ENCODE measurements at regions not wholly inside any gene's neighbourhood (a gene's known extent, or its start where the extent isn't known, plus 50 kb on each side); places are given as distances from the start of the nearest gene placed in this dataset.
"Not testable (repeated sequence)": the region's sequence is repeated elsewhere in the genome, so short reads cannot be mapped to it uniquely, and the experiment has no call there.

DNA sequence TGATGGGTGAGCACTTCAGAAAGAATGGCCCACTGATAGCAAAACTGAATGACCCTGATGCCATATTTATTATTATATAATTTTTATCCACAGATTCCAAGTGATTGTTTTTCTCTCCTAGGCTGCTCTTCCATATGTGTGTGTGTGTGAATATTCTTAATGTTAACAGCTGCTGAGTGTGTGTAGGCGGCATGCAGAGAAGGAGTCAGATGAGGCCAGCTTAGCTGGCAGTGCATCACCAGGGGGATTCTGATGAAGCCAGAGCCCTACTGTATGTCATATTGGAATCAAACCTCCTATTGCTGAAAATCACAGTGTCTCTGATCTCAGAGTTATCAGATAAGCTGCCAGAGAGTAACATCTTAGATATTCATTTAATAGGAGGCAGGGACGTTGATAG, 177.1 kb downstream of the DMAC1 start:
- DNase-seq (ENCODE audit: low read depth) = no peak

DNA sequence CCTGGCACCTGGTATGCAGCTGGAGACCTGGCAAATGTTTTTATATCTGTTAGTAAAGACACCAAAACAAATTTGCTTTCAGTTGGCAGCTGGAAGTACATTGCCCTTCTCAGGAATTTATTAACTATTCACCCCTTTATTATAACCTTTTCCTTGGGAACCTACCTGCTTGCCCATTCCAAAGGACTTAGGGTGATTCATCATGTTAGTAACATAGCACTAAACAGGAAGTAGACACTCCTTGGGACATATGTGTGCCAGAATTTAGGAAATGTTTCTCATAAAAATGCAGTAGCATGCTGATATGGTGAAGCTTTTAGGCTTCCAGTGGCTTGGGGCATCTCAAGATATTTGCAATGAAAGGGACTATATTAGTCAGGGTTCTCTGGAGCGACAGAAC, 184.2 kb downstream of the DMAC1 start:
- no peak for DNase-seq (ENCODE audit: low read depth)

DNA sequence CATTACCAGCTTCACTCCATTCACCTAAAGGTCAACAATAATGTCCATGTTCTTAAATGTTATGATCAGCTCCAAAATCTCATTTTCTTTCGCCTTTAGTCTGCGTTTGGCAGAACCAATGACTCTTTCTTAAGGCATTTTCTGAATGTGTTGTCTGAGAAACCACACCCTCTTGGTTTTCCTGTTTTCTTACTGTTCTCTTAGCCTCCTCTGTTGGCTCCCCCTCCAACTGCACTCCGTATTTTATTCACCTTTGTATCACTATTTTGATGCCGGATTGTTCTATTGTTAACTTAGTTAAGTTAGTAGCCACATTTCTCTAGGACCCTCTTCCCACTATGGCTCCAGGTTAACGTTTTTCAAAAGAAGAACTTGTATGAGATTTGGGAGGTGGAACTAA, 185.6 kb downstream of the DMAC1 start:
- DNase-seq (ENCODE audit: low read depth) = no peak

DNA sequence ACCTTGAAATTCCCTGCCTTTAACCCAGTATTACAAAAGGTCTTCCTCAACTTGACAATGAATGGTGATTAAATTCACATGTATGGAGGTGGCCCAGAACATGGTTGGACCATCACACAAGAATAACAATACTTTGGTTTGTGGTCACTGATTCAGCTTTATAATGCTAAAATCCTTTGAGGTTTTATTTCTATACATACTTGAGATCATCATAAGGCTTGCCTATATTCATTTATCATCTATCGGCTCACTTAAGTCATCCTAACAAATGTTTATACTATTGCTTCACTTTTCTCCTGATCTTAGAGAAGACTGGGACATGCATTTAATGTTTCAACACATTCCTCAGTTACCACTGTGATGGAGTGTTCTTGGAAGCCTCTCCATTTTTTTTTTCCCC, 191.3 kb downstream of the DMAC1 start:
- DNase-seq (ENCODE audit: low read depth) = no peak

DNA sequence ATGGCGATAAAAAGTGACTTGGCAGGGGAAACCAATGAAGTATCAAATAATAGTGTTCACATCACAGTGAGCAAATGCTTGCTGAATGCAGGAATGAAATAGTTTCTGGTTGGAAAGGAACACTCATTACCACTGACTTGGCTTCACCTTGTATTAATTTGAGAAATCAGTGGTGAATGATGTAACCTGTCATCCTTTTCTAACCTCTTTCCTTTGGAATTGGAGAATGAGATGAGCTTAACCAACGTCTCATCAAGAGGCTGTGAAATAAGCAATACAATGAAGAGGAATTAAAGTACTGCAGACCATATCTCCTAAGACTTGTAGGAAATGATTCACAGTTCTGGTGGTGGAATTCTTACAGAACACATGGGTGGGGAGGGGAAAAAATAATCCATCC, 192.2 kb downstream of the DMAC1 start:
- no peak for DNase-seq (ENCODE audit: low read depth)

DNA sequence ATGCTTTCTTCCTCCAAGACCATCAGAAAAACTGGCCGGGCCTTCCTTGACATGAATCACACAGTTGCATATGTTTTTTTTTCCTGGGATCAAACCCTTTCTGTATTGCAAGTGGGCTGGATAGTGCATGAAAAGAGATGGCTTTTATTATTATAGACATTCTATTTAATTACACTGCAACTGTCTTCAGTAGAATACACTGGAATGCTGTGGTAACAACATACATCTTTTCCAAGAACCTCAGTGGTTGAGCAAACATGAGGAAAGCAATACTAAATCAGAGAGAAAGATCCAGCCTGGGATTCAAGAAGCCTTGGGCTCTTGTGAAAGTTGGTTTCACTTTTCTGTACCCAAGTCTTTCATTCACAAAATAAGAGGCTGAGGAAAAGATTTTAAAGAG, 193.0 kb downstream of the DMAC1 start:
- no peak for DNase-seq (ENCODE audit: low read depth)

DNA sequence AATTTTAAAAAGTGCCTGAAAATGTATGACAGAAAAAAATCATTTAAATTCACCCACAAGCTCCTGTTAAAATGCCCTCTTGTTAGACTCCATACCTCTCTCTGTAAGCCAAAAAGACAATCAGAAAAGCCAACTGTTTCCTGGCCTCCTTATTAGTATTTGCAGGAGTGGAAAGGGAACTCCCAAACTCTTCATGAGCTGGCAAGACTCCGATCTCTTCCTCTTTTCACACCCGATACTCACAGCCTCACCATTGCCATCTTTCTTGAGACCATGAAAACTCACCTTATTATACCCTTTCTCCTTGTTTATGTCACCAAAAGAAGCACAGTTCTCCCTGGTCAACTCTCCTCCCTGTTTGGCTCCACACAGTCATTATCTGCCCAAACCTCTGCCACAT, 197.8 kb downstream of the DMAC1 start:
- DNase-seq (ENCODE audit: low read depth) = no peak

DNA sequence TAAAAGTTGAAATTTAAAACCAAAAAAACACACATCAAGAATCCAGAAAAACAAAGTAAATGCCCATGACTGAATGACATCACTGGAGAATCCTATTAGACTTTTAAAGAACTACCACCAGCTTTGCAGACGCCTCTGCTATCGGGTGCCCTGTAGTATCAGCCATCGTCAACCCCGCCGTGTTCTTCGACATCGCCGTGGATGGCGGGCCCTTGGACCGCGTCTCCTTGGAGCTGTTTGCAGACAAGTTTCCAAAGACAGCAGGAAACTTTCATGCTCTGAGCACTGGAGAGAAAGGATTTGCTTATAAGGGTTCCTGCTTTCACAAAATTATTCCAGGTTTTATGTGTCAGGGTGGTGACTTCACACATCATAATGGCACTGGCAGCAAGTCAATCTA, 201.9 kb downstream of the DMAC1 start:
- no peak for DNase-seq (ENCODE audit: low read depth)

DNA sequence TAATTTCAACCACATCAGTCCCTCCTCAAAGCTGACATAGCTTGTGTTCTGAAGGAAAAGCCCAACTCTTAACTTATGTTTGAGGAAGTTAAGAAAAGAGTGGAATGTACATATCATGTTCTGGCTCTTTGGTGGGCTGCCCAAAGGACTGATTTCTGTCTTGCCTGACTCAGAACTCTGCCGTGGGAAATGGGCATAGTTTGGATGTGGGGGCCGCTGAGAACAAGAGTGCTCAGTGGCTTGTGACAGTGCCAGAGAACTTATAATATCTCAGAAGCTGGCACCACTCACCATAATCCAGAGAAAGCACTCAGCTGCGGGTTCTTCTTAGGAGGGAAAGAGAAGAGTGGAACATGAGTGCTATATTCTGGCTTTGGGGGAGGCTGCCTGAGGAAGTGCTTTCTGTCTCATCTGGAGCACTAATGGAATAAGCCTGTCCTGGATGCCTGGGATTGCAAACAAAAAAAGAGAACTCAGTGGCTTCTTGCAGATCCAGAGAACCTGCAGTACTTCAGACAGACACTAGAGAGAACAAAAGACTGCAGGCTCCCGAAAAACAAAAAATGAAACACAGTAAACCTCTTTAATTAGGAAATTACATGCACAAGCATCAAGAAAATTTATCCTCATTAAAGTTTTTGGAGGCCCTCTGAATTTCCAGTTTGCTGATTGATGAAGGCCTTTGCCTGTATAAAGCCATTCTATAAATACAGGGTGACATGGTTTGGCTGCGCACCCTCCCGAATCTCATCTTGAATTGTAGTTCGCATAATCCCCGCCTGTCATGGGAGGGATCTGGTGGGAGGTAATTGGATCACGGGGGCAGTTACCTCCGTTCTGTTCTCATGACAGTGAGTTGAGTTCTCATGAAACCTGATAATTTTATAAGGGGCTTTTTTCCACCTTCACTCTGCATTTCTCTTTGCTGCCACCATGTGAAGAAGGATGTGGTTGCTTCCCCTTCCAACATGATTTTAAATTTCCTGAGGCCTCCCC, 207.0 kb downstream of the DMAC1 start:
- DNase-seq (ENCODE audit: low read depth) = no peak

DNA sequence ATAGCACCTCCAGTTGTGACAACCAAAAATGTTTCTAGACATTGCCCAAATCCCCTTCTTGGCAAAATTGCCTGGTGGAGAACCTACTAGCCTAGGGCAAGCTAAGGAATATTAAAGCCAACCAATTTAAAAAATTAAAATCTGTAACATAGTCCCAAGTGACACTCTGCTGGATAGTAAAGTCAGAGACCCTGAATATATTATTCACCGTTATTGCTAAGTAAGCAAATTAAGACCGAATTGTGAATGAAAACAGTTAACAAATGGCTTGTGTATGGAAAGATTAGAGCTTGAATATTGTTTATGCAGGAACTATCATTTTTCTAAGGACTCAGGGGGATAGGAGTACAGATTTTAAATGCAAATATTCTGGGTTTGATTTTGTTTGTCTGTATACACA, 208.1 kb downstream of the DMAC1 start:
- no peak for DNase-seq (ENCODE audit: low read depth)

DNA sequence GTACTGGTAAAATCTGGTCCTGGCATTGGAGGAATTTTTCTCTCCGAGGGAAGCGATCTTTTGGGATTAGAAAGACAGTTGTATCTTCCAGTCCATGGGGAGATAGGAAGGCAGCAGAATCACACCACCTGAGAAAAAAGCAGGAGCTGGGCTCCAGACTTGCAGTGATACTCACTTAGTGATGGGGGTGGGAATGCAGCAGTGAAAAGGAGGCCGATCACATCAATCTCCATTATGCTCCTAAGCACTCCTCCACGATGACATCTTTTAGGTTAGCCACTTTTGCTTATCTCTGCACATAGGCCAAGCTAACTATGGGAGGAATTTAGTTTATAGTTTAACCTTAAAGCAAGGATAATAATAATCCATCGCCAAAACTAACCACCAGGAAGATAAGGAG, 219.0 kb downstream of the DMAC1 start:
- no peak for DNase-seq (ENCODE audit: low read depth)

DNA sequence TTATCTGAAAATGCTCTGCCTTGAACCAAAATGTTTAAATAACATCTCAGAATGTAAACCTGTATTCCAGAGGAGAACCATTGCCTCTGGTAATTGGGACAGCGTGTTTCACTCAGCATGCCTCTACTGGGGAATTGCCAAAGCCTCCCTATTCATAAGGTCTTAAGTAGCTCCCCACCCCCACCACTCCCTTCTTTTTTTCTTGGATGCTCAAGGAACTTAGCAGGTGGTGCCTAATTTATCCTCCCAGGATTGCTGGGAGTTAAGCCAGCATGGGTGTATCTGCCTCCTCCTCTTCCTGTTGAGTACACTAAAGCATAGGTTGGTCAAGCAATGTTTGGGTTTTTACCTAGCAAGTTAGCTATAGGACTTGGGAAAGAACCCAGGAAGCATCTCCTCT, 220.2 kb downstream of the DMAC1 start:
- DNase-seq (ENCODE audit: low read depth) = no peak

DNA sequence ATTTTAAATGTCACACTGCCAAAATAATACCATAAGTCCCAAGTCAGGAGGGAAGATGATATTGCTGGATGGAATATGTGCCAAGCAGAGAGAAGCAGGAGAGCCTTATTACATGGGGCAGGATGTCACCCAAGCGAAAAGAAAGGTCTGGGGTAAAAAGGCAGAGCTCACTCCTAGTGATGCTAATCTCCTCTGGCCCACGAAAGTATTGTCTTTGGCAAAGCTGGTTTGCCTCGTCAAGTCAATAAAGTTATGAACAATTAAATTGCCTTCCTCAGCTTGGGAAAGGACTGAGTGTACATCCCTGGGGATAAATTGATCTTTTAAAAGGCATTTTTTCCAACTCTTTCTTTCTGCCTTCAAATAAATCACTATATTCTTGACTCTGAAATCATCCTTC, 220.6 kb downstream of the DMAC1 start:
- DNase-seq (ENCODE audit: low read depth) = no peak

DNA sequence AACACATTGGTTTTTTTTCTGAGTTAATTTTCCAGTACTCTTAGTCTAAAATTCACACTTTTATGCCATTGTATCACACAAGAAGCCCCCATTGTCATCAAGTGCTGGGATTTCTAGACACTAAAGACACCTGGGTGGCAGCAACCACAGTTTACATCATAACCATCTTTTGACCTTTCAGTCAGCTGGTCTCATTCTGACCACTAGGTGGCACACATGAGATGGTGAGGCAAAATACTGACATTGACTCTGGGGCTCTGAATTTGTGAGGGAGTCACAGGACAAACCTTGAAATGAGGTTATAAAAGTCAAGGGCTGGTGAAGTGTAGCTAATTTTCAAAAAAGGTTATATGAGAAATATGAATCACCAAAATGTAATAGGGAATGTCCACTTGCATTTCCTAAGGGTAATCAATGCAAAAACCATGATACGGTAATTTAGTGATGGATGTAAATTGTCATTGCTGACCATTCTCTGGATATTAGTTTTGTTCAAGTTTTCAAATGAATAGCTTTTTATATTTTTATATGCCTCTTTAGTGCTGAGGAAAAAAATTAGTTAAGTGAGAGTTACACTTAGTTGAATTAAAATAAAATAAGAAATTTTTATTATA, 229.4 kb downstream of the DMAC1 start:
- DNase-seq (ENCODE audit: low read depth) = peak; percentile 30

DNA sequence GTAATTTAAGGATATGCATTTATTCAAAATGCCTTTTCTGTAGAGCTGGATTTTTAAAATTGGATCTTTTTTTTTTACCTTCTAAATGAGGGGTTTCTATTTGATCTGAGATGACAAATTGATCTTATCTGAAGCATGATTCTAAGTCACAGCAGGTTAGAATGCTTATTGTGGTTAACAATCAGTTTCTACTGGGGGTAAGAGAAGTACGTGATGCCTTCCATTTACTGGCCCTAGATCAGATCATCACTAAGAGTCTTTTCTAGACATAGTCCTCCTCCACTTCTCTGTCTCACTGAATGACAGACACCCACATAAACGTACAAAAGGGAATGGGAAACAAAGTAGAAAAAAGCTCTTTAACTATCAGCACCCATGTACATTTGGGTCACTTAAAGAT, 231.9 kb downstream of the DMAC1 start:
- no peak for DNase-seq (ENCODE audit: low read depth)

DNA sequence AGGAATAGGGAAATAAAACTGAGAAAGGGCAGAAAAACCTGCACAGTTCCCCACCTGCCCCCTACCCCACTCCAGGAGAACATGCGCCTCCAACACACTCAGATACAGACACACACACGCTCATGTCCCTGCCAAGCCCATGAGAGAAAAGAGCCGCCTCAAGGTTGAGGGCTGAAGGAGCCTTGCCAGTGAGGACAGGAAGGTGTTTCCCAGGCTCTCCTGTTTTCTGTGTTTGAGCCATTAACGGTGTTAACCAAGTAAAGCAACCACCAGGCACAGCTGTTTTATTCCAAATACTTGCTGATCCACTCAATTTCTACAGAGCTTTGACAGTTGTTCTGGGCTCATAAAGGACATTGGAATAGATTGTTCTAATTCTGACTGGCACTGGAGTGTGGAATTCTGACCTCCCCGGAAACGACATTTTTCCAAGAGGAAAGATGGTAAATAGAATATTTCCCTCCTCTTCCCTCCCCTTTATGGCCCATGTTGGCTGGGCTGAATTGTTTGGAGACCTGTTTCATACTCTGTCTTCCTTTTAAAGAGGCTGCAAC, 238.0 kb downstream of the DMAC1 start:
- DNase-seq (ENCODE audit: low read depth) = no peak

DNA sequence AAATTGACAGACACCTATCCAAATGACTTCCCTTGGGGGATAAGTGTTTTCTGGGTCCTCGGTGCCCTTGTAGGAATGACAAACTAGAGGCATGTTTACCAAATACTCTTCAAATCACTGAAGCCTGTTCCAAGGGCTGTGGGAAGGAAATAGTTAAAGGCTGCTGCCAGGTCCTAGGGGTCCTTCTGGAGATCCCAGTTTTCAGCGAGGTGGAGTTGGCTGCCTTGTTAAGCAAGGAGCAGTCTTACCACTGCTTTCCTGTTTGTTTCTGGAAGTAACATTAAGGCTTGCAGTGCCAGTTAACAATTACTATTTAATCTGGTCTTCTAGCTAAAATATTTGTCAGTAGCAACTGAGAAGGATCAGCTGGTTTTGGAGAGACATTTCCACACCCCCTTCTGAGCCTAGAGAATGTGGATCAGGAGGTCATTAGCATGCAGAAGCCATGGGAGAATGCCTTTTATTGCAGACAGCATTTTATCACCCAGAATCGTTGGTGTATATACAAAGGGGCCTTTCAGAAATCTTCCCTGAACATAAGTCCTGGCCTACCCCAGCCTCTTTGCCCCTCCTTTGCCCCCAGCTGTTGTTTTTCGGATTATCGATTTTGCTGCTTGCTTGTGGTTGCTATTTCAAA, 238.8 kb downstream of the DMAC1 start:
- DNase-seq (ENCODE audit: low read depth) = no peak

DNA sequence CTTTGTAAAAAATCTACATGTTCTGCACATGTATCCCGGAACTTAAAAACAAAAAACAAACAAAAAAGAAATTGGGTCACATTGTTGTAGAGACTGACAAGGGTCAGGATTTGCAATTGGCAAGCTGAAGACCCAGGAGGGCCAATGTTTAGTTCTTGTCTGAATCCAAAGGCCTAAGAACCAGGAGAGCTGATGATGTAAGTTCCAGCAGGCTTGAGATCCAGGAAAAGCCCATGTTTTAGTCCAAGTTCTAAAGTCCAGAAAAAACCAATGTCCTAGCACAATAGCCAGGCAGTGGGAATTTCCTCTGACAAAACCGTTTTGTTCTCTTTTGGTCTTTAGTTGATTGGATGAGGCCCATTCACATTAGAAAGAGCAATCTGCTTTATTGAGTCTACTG, 244.9 kb downstream of the DMAC1 start:
- no peak for DNase-seq (ENCODE audit: low read depth)

DNA sequence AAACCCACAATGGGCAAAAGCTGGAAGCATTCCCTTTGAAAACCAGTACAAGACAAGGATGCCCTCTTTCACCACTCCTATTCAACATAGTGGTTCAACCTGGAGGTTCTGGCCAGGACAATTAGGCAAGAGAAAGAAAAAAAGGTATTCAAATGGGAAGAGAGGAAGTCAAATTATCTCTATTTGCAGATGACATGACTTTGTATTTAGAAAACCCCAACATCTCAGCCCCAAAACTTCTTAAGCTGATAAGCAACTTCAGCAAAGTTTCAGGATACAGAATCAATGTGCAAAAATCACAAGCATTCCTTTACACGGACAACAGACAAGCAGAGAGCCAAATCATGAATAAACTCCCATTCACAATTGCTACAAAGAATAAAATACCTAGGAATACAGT, 246.9 kb downstream of the DMAC1 start:
- not testable (repeated sequence) for DNase-seq (ENCODE audit: low read depth)

DNA sequence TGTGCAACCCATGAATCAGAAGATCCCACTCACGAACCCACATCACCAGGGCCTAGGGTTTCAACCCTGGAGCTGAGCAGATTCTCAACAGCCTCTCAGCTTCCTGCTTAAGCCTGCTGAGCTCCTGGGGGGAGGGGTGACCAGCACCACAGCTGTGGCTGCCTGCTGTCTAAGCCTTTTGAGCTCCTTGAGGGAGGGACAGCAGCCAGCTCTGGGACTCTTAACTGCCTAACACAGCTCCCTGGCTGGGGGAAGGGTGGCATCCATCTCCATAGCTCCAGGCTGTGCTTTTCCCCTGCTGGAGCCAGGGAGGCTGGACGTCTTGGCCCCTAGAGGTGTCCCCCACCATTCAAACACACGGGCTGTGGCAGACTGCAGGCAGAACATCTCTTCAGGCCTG, 250.3 kb downstream of the DMAC1 start:
- DNase-seq (ENCODE audit: low read depth) = no peak

DNA sequence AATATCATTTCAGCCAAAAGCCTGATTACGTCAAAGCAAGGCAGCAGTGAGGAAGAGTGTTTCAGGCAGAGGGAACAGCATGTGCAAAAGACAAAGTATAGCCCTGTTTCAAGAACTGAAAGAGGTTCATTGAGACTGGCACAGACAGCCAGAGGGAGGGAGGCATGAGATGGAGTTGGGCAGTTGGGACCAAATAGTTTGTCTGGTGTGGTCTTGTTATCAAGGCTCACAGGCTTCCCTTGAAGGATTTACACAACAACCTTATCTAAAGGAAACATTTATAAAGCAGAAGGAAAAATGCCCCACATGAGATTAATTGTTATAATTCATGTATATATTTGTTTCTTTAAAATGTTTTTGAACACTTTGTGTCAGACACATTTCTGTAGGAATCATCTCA, 253.3 kb downstream of the DMAC1 start:
- DNase-seq (ENCODE audit: low read depth) = no peak

DNA sequence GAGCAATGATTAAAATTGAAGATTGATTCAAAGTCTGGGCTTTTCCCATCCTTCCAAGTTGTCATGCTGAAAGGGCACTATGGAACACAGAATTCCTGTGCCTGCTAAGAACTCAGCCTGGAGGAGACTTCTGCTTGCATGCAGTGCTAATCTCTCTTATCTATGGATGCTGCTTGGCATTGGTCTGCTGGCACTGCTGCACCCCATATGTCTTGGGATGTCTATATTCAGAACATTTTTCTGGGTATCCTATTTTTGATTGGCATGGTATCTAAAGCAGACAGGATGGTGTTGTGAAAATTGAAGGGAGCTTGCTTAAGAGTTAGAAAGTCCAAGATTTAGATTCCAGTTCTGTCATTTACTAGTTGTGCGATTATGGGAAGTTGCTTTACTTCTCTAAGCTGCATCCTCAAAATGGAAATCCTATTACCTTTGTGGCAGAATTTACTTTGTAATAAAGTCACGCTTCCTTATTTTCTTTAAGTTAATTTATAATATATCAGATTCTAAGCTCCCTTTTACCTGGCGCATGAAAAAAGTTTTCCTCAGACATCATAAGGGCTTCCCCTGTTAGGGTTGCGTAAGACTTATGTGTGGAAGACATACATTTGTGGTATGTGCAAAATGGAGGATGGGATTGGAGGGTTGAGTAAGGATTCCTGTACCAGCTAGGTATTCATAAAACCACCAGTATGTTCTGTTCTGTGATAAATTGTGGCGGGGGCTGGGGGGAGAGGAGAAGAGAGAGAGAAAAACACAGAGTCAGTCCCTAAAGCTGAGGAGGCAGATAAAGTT, 254.0 kb downstream of the DMAC1 start:
- no peak for DNase-seq (ENCODE audit: low read depth)
